Neural progenitor cell (in vitro differentiated cells): ENCODE measurements at regions not wholly inside any gene's neighbourhood (a gene's known extent, or its start where the extent isn't known, plus 50 kb on each side); places are given as distances from the start of the nearest gene placed in this dataset.

Experiments
- EZH2 ChIP-seq: fragments of 200-600 bp; sonication (generic); IDR thresholded peaks from 2 replicates; pipeline ENCODE4 v1.6.1; 2017; ENCODE audit warnings: antibody characterized with exemption, mild to moderate bottlenecking, moderate library complexity
- EZH2phosphoT487 ChIP-seq: fragments of 200-600 bp; sonication (generic); IDR thresholded peaks from 2 replicates; pipeline ENCODE4 v1.6.1; 2017; ENCODE audit warnings: antibody characterized with exemption
- TF ChIP-seq, protein P1 (sequence below): fragments of 200-600 bp; sonication (generic); IDR thresholded peaks from 2 replicates; pipeline ENCODE4 v1.5.1; 2017; ENCODE audit warnings: antibody characterized with exemption, mild to moderate bottlenecking

DNA sequence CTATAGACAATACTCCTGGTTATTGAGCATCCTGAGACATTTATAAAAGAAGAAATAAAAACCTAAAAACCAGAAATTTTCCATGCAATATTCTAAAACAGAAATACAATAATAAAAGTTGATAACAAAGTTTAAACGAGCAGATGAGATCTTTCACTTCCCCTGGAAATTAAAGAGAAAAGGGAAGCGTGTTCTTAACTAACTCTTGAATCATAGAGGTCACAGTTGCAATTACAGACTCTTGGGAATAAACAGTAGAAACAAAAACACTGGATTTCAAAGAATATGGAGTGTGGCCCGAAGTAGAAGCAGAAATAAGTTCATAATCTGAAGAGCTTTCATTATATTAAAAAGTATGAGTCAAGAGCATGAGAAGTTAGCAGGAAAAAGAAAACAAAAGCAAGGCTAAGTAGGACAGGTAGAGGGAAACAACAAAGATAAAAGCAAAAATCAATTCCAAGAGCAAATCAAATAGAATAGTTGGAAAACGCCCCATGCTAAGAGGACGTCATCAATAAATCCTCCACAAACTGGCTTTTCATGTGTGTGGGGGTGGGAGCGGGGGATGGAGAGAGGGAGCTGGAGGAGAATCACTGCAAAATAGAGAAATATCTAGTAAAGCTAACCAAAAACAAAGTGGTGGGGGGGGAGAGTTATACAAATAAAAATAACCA is 55.2 kb upstream of the C10orf71 start:
- TF ChIP-seq, protein P1, sequence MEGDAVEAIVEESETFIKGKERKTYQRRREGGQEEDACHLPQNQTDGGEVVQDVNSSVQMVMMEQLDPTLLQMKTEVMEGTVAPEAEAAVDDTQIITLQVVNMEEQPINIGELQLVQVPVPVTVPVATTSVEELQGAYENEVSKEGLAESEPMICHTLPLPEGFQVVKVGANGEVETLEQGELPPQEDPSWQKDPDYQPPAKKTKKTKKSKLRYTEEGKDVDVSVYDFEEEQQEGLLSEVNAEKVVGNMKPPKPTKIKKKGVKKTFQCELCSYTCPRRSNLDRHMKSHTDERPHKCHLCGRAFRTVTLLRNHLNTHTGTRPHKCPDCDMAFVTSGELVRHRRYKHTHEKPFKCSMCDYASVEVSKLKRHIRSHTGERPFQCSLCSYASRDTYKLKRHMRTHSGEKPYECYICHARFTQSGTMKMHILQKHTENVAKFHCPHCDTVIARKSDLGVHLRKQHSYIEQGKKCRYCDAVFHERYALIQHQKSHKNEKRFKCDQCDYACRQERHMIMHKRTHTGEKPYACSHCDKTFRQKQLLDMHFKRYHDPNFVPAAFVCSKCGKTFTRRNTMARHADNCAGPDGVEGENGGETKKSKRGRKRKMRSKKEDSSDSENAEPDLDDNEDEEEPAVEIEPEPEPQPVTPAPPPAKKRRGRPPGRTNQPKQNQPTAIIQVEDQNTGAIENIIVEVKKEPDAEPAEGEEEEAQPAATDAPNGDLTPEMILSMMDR: no peak
- TF ChIP-seq EZH2 (no peak), EZH2phosphoT487 (no peak)
